Endothelial cell of umbilical vein (primary cell): ENCODE measurements at regions not wholly inside any gene's neighbourhood (a gene's known extent, or its start where the extent isn't known, plus 50 kb on each side); places are given as distances from the start of the nearest gene placed in this dataset.

Source experiments
- BruUV-seq: library from RNA; stranded (reverse); fragments of 400-500 nt; replicated peaks from 2 replicates; lab custom pipeline; 2021; lab: Mats Ljungman, UMichigan
- CTCF ChIA-PET: fragments of 300-600, 350-600 bp; sonication (Branson Sonifier 250); formaldehyde crosslinking; loops from one replicate; lab custom pipeline; 2021; ENCODE audit warnings: antibody characterized with exemption, inconsistent platforms; lab: Charles Lee
- POLR2A ChIA-PET: fragments of 300-600, 350-600 bp; sonication (Branson Sonifier 250); formaldehyde crosslinking; loops from one replicate; lab custom pipeline; 2021; ENCODE audit warnings: antibody characterized with exemption, inconsistent platforms; lab: Charles Lee
- DNase-seq: peaks from one replicate; pipeline ENCODE4 v3.0.0-alpha.2; 2011; ENCODE audit warnings: low read depth, low spot score
- FAIRE-seq: peaks from 2 replicates; lab custom pipeline; 2011; peaks lifted over from hg19 to GRCh38; lab: Jason Lieb, UNC
- H2AFZ ChIP-seq: 2 replicates; pipeline ENCODE4 v1.6.0; 2012; ENCODE audit warnings: low read depth, low read length, control low read depth, inconsistent platforms
- H3K27ac ChIP-seq: 2 replicates; pipeline ENCODE4 v1.5.1; 2011; ENCODE audit warnings: low read depth, mild to moderate bottlenecking, control low read depth, low read length, moderate library complexity; ENCODE audit not compliant: insufficient read depth
- H3K27me3 ChIP-seq, 2 experiments: 2 replicates each; pipeline versions ENCODE4 v1.6.0 to v1.6.1; 2011; ENCODE audit warnings: low read length in 2 of 2, mixed read lengths in 1 of 2; ENCODE audit not compliant: control insufficient read depth in 2 of 2, insufficient read depth in 2 of 2
- H3K36me3 ChIP-seq, 2 experiments: 2 replicates in 1 of 2; 3 replicates in 1 of 2; pipeline ENCODE4 v1.5.1; 2011; ENCODE audit warnings: low read length in 2 of 2, mild to moderate bottlenecking in 1 of 2, moderate library complexity in 1 of 2; ENCODE audit not compliant: control insufficient read depth in 2 of 2, insufficient read depth in 2 of 2; ENCODE audit errors: extremely low read depth in 1 of 2
- H3K4me1 ChIP-seq: 3 replicates; pipeline ENCODE4 v1.5.1; 2011; ENCODE audit warnings: mild to moderate bottlenecking, low read length; ENCODE audit not compliant: control insufficient read depth, insufficient read depth; ENCODE audit errors: extremely low read depth
- H3K4me2 ChIP-seq: 2 replicates; pipeline ENCODE4 v1.6.1; 2011; ENCODE audit warnings: low read length, control low read depth, mixed read lengths; ENCODE audit not compliant: insufficient read depth
- H3K4me3 ChIP-seq, 3 experiments: fragments of 200-600 bp in 1 of 3; sonication (generic), shearing (Covaris generic) in 1 of 3; replicated peaks in 1 of 3; 2 replicates each; pipeline ENCODE4 v1.5.1; 2011 to 2016; ENCODE audit warnings: control low read depth in 3 of 3, low read length in 3 of 3, mild to moderate bottlenecking in 2 of 3, inconsistent platforms in 1 of 3, low read depth in 1 of 3, moderate library complexity in 1 of 3; ENCODE audit not compliant: insufficient read depth in 1 of 3
- H3K79me2 ChIP-seq: 2 replicates; pipeline ENCODE4 v1.6.0; 2012; ENCODE audit warnings: low read length, inconsistent platforms; ENCODE audit not compliant: control insufficient read depth, insufficient read depth
- H3K9ac ChIP-seq: replicated peaks from 2 replicates; pipeline ENCODE3; 2011; ENCODE audit warnings: low read length, control low read depth; ENCODE audit not compliant: insufficient read depth; ENCODE audit errors: extremely low read depth
- H3K9me1 ChIP-seq: replicated peaks from 3 replicates; pipeline ENCODE4 v1.6.0; 2011; ENCODE audit warnings: mild to moderate bottlenecking, low read length; ENCODE audit not compliant: control insufficient read depth, insufficient read depth; ENCODE audit errors: extremely low read depth
- H3K9me3 ChIP-seq: replicated peaks from 2 replicates; pipeline ENCODE4 v1.5.1; 2012; ENCODE audit warnings: low read length, inconsistent platforms; ENCODE audit not compliant: control insufficient read depth, insufficient read depth
- H4K20me1 ChIP-seq: replicated peaks from 2 replicates; pipeline ENCODE3; 2011; ENCODE audit warnings: mild to moderate bottlenecking, low read length; ENCODE audit not compliant: control insufficient read depth, insufficient read depth; ENCODE audit errors: extremely low read depth
- EZH2 ChIP-seq: IDR thresholded peaks from 2 replicates; pipeline ENCODE4 v1.6.1; 2012; ENCODE audit warnings: borderline replicate concordance, low read depth, mild to moderate bottlenecking, moderate library complexity, low read length, inconsistent platforms; ENCODE audit not compliant: severe bottlenecking
- FOS ChIP-seq: IDR thresholded peaks from 2 replicates; pipeline ENCODE4 v1.6.1; 2011; ENCODE audit warnings: mild to moderate bottlenecking, low read length, moderate library complexity, borderline replicate concordance; ENCODE audit not compliant: insufficient read depth
- GATA2 ChIP-seq: IDR thresholded peaks from 2 replicates; pipeline ENCODE4 v1.7.0; 2011; ENCODE audit warnings: low read depth, mild to moderate bottlenecking, moderate library complexity, mixed read lengths, low read length; ENCODE audit not compliant: insufficient read length, insufficient read depth
- JUN ChIP-seq: IDR thresholded peaks from 2 replicates; pipeline ENCODE4 v1.6.1; 2011; ENCODE audit warnings: borderline replicate concordance, low read depth; ENCODE audit not compliant: insufficient read length, insufficient read depth
- MYC ChIP-seq: IDR thresholded peaks from one replicate; pipeline ENCODE4 v1.6.1; 2011; ENCODE audit warnings: mild to moderate bottlenecking, low read depth, low read length
- POLR2A ChIP-seq: IDR thresholded peaks from 2 replicates; pipeline ENCODE4 v1.6.1; 2012; ENCODE audit warnings: low read depth, mild to moderate bottlenecking, control low read depth, low read length
- POLR2AphosphoS5 ChIP-seq: IDR thresholded peaks from 2 replicates; pipeline ENCODE4 v1.6.1; 2012; ENCODE audit warnings: low read depth, mild to moderate bottlenecking, control low read depth, low read length, moderate library complexity; ENCODE audit not compliant: insufficient read depth
- dilution Hi-C: fragments of 300-500 bp; cut with MboI; formaldehyde crosslinking; loops from one replicate; pipeline ENCODE4 v1.15.0; 2019; ENCODE audit warnings: low sequenced_read_pairs; ENCODE audit not compliant: extremely low pct_ligation_motif_present
- intact Hi-C: fragments of 100-400 bp; cut with micrococcal nuclease; formaldehyde crosslinking; loops from one replicate; pipeline ENCODE4 v1.10.0; 2022
- TF ChIP-seq, protein P1 (sequence below): IDR thresholded peaks from 2 replicates; pipeline ENCODE4 v1.6.1; 2011; ENCODE audit not compliant: insufficient read depth, insufficient read length
- TF ChIP-seq, protein P2 (sequence below), 2 donors: IDR thresholded peaks; 1 replicate in 1 of 2; 2 replicates in 1 of 2; pipeline ENCODE4 v1.5.1; 2011; ENCODE audit warnings: low read length in 2 of 2, mild to moderate bottlenecking in 2 of 2, moderate library complexity in 2 of 2, control low read depth in 1 of 2, inconsistent platforms in 1 of 2, low read depth in 1 of 2; ENCODE audit not compliant: insufficient read depth in 1 of 2; ENCODE audit errors: extremely low read depth in 1 of 2

GRCh38 chr13:59250336-59251189 lies 913.2 kb downstream of the DIAPH3 start:
- intact Hi-C loops (no loop called here), dilution Hi-C loops (no loop called here)
- POLR2A ChIA-PET: no interaction called here
- H3K9me1 ChIP-seq: no peaks in the 10 kb centered on the region
- H3K4me1 ChIP-seq: no peaks in the 10 kb centered on the region
- H4K20me1 ChIP-seq: no peaks in the 10 kb centered on the region
- H3K9ac ChIP-seq: no peak overlapping the region
- no peaks in the 10 kb centered on the region for H3K36me3 ChIP-seq
- H3K9me3 ChIP-seq: no peaks in the 10 kb centered on the region
- no peak for DNase-seq
- no peak for FAIRE-seq
- TF ChIP-seq POLR2AphosphoS5 (no peak), JUN (no peak)
- TF ChIP-seq, protein P1, sequence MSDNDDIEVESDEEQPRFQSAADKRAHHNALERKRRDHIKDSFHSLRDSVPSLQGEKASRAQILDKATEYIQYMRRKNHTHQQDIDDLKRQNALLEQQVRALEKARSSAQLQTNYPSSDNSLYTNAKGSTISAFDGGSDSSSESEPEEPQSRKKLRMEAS: no peak
- no peaks in the 10 kb centered on the region for H3K79me2 ChIP-seq
- CTCF ChIA-PET: interaction anchor here (1.0 to 1.8 kb wide), 3 partner anchors 9 to 1626 kb away, joined by 3 to 5 read pairs (median 3); no protein-coding TSS in a partner anchor
- no peak overlapping the region for H2AFZ ChIP-seq
- H3K27me3 ChIP-seq: no peaks in the 10 kb centered on the region
- BruUV-seq: no TSS peak
- no peak overlapping the region for H3K4me2 ChIP-seq
- no peak overlapping the region for H3K4me3 ChIP-seq
- no peak overlapping the region for H3K27ac ChIP-seq

- TF ChIP-seq EZH2: no peak
- no peak for TF ChIP-seq GATA2
- TF ChIP-seq MYC: no peak
- no peak for TF ChIP-seq FOS
- TF ChIP-seq JUN: no peak
- no peak for TF ChIP-seq POLR2AphosphoS5
- TF ChIP-seq, protein P2, sequence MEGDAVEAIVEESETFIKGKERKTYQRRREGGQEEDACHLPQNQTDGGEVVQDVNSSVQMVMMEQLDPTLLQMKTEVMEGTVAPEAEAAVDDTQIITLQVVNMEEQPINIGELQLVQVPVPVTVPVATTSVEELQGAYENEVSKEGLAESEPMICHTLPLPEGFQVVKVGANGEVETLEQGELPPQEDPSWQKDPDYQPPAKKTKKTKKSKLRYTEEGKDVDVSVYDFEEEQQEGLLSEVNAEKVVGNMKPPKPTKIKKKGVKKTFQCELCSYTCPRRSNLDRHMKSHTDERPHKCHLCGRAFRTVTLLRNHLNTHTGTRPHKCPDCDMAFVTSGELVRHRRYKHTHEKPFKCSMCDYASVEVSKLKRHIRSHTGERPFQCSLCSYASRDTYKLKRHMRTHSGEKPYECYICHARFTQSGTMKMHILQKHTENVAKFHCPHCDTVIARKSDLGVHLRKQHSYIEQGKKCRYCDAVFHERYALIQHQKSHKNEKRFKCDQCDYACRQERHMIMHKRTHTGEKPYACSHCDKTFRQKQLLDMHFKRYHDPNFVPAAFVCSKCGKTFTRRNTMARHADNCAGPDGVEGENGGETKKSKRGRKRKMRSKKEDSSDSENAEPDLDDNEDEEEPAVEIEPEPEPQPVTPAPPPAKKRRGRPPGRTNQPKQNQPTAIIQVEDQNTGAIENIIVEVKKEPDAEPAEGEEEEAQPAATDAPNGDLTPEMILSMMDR (IDR thresholded peaks at IDR 0.05; ENCODE audit: extremely low read depth in 1 of 2, insufficient read depth in 1 of 2, low read depth in 1 of 2, low read length in 2 of 2): no peak
- no peak for TF ChIP-seq POLR2A
- TF ChIP-seq, protein P1: no peak
- ChIA-PET POLR2A (no interaction called here), CTCF (no interaction called here)
- Histone ChIP-seq H3K27ac (no peak overlapping the region), H3K4me1 (no peaks in the 10 kb centered on the region), H3K27me3 (no peaks in the 10 kb centered on the region), H3K9ac (no peak overlapping the region), H2AFZ (no peak overlapping the region), H3K36me3 (no peaks in the 10 kb centered on the region), H3K9me3 (no peaks in the 10 kb centered on the region), H3K4me2 (no peak overlapping the region), H3K9me1 (no peaks in the 10 kb centered on the region), H3K79me2 (no peaks in the 10 kb centered on the region), H3K4me3 (no peak overlapping the region), H4K20me1 (no peaks in the 10 kb centered on the region)
- FAIRE-seq: no peak
- no peak for DNase-seq
- dilution Hi-C loops (no loop called here), intact Hi-C loops (no loop called here)
- no TSS peak for BruUV-seq
Observed at GRCh38 chr13:59259165-59260000, 904.3 kb downstream of the DIAPH3 start.
